NCI-H128 (cell line): ENCODE measurements at regions not wholly inside any gene's neighbourhood (a gene's known extent, or its start where the extent isn't known, plus 50 kb on each side); places are given as distances from the start of the nearest gene placed in this dataset.
"Not testable (repeated sequence)": the region's sequence is repeated elsewhere in the genome, so short reads cannot be mapped to it uniquely, and the experiment has no call there.

Source experiments
- DNase-seq: peaks from one replicate; lab custom pipeline; 2025; ENCODE audit not compliant: unreplicated experiment; lab: John Stamatoyannopoulos, UW

DNA sequence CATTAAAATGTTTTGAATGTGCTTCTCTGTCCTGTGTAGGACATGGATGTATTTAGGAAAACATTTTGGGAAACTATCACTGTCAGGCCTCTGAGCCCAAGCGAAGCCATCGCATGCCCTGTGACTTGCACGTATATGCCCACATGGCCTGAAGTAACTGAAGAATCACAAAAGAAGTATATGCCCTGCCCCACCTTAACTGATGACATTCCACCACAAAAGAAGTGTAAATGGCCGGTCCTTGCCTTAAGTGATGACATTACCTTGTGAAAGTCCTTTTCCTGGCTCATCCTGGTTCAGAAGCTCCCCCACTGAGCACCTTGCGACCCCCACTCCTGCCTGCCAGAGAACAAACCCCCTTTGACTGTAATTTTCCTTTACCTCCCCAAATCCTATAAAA lies 191.1 kb upstream of the MEIS1 start:
- DNase-seq = not testable (repeated sequence)

DNA sequence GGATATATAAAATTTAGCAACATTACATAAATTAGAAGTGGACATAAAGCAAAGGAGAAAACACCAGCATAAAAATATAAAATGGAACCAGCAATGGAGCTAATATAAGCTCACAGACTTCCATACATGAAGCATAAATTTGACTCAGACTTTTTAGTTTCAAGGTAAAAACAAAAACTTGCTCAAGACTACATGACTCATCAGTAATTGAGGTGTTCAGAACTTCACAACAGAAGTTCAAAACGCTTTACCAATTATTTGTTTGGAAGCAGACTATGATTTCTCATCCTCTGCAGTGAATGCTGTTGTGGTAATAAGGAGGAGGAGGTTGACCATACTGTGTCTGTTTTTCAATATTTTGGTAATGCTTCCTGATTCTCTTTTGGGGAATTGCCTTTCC lies 192.0 kb upstream of the MEIS1 start:
- not testable (repeated sequence) for DNase-seq

GRCh38 chr2:66242099-66242789 lies 192.7 kb upstream of the MEIS1 start:
- no peak for DNase-seq

DNA sequence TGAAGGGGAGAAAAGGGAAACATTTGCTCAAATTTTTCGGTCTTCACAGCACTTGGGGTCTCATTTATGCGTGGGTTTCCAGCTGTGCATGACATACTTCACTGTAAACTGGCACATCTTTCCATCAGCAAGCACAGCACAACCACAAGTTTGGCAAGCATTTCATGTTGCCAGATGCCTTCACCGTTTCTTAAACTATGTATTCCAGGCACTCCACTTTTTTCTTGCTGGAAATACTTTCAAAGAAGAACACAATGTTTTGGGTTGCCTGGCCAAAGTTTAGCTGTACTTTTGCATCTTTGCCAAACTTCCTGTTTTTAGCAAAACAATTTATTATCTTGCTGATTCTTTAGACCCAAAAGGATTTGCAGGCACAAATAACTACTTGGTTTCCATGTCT lies 194.6 kb upstream of the MEIS1 start:
- DNase-seq = no peak

GRCh38 chr2:66239655-66240054 lies 195.3 kb upstream of the MEIS1 start:
- DNase-seq = no peak

DNA sequence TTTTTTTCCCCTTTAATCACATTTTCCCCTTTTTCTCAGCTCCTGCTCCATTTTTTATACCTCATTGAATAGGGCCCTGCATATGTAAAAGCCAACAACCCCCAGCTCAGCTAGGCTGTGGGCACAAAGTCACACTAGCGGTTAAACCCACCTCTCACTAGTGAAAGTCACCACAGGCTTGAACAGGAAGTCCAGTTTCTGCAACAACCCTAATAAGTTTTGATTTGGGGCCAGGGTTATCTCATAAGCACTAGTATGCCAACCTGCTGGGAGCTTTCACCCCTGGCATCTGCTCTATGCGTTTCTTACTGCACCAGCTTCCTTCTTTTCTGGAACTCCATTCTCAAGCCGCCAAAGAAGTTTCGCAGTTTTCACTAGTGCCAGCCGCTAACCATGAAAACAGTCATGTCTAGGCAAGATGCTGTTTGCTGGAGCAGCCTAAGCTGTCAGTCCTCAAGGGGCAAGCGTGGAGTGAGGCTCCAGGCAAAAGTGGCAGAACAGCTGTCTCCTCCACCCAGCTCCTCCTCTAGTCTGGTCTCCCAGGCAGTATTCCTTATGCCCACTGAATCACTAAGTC lies 197.0 kb upstream of the MEIS1 start:
- no peak for DNase-seq

DNA sequence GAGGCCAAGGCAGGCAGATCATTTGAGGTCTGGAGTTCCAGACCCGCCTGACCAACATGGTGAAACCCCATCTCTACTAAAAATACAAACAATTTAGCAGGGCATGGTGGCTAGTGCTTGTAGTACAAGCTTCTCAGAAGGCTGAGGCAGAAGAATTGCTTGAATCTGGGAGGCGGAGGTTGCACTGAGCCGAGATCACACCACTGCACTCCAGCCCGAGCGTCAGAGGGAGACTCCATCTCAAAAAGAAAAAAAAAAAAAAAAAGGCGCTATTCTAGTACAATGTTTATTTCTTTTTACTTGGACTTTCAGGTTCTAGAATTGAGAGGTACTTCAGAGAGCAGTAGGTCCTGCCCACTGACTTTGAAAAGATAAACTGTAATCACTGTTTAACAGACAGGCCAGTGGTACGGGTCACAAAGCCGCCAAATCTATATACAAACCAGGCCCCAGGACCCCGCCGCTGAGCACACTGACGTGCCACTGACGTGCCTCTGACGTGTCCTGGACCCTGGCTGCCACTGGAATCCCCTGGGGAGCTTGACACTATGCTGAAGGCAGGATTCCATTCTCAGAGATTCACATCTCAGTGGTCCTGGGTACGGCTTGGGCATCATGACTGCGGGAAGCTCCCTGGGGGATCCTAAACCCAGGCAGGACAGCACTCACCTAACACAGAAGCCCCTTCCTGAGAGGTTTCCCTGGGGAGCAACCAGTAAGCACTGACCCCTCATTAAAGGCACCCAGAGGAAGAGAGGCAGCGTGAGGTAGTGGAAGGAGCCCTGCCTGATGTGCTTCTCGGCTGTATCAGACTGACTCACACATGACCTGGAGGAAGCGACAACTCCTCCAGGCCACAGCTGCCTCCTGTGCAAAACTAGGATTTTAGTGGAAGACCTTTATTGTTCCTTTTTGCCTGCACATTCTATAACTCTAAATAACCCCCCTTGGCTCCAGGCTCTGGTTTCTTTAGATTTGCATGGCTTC lies 197.8 kb upstream of the MEIS1 start:
- DNase-seq = no peak

- no peak for DNase-seq
Measured at GRCh38 chr2:66236067-66236685, 198.7 kb upstream of the MEIS1 start.

DNA sequence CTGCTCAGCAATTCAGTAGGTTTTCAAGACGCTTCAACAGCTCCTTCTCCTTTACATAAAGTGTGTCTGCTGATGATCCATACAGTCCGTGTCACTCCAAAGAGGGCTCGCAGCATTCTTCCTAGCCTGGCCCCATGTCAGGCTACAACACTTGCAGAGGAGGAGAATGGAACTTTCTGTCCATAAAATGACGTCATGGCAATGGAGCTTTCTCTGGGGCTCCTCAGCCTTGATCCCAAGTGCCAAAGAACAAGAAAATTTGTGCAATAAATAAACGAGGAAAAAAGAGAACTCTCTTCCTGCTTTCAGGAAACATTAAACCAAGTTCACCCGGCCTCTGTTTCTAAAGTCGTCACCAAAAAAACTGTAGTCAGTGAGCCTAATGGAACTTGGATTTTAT lies 199.5 kb upstream of the MEIS1 start:
- no peak for DNase-seq

- no peak for DNase-seq
Measured at GRCh38 chr2:66233981-66234380, 200.9 kb upstream of the MEIS1 start.

DNA sequence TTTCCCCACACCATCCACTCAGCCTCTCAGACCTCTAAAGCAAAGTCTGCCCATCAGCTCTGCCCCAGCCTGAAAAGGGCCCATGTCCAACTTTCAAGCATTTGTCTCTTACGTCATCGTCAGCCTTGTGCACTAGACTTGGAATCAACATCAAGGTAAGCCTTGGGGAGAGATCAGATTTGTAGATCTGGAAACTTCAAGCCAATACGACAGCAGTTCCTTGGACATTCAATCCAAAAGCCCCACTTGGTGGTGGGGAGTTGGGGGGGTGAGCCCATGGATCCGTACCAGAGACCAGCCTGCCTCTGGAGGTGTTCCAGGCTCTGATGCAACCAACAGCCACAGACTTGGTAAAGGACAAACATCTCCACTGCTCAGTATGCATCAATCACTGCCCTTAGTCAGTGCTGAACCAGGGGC lies 206.8 kb upstream of the MEIS1 start:
- DNase-seq = no peak

DNA sequence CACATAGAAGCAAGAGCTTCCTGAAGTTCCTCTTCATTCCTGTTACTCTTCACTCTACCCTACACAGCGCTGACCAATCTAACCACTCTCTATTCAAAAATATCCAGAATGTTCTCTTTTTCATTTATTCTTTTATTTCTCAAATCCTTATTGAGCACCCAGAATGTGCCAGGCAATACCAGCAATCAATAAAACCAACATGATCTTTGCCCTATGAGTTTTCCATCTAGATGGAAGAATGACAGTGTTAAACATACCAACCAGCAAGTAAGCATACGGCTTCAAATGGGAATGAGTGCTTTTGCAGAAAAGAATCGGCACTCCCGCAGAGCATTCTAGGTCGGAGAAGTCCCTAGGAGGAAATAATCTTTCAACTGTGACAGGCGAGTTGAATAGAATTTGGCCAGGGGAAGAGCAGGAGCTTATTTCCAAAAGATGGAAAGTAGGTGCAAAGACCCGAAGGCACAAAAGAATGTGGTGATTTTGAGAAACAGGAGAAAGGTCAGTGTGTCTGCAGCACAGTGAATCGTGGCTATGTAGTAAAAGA lies 217.8 kb upstream of the MEIS1 start:
- DNase-seq = no peak

- DNase-seq = no peak
Measured at GRCh38 chr2:66212749-66213148, 222.2 kb upstream of the MEIS1 start.

DNA sequence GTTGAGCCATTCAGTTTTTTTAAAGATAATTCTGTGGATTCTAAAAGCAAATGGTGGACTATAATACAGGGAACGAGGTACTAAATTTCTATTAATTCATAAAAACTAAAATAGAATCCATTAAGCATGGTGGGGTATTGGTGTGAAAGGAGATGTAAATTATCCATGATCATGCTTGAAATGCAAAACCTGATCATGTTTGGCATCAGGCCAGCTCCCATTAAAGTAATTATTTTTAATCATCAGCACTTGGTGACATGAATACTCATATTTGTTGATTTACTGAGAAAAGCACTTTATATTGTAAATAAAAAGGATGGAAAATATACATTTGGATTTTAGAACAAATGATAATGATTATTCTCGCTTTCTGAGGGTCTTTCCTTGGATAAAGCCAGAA lies 232.3 kb upstream of the MEIS1 start:
- DNase-seq = no peak

- DNase-seq = no peak
Measured at GRCh38 chr2:66201242-66201641, 233.7 kb upstream of the MEIS1 start.

DNA sequence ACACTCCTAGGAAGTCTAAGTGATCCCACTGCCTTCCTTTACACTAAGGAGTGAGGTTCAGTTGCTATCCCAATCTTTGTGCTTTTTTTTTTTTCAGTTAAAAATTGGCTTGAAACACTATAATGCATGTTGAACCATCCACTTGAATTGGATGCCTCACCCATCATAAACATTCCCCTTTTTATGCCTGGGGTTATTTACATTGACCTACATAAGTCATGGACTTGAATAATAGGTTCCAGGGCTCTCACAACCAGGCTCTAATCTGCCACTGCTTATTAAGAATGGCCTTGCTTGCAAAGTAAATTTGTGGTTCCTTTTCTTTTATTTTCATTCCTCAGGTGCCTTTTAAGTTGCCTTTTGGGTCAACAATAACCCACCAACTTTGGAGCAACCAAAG lies 236.1 kb upstream of the MEIS1 start:
- DNase-seq = no peak

GRCh38 chr2:66192888-66193287 lies 242.0 kb upstream of the MEIS1 start:
- no peak for DNase-seq

GRCh38 chr2:66191311-66191710 lies 243.6 kb upstream of the MEIS1 start:
- DNase-seq = no peak

GRCh38 chr2:66189553-66189952 lies 245.4 kb upstream of the MEIS1 start:
- no peak for DNase-seq

DNA sequence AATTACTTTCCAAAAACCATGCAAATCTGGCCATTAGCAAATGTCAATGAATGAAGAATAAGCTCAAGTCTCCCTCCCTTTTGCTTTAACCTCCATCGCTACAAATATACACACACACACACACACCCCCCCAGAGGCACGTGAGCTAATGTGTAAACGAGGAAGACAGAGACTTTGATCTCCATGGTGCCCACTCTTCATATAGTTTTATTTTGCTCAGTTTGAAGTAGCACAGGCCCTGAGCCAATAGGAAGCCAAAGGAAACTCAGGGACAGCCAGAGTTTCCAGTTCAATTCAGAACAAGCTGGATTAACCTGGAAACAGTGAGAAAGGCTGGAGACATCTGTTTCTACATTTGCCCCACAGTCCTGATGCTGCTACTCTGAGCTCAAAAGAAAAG lies 248.4 kb upstream of the MEIS1 start:
- DNase-seq = no peak

- DNase-seq = no peak
Measured at GRCh38 chr2:66185497-66186054, 249.3 kb upstream of the MEIS1 start.
